A673 (cell line): ENCODE measurements at regions not wholly inside any gene's neighbourhood (a gene's known extent, or its start where the extent isn't known, plus 50 kb on each side); places are given as distances from the start of the nearest gene placed in this dataset.

Source experiments
- CTCF ChIP-seq: fragments of 300-800, 200-600 bp; sonication (generic); conservative IDR thresholded peaks from 2 replicates; pipeline ENCODE4 v1.5.1; 2017; ENCODE audit warnings: low read depth, mild to moderate bottlenecking, antibody characterized with exemption, low read length, moderate library complexity, mixed read lengths
- EZH2 ChIP-seq: fragments of 200-600 bp; sonication (generic); IDR thresholded peaks from 2 replicates; pipeline ENCODE4 v1.6.1; 2017; ENCODE audit warnings: borderline replicate concordance, low read depth, mild to moderate bottlenecking, mixed read lengths, antibody characterized with exemption, low read length; ENCODE audit not compliant: poor library complexity, severe bottlenecking

- TF ChIP-seq CTCF (no peak), EZH2 (no peak)
These were observed 149.1 kb upstream of the SPACA7 start for GRCh38 chr13:112227031-112227430.
